Prostate gland (tissue), 2 donors: ENCODE measurements at regions not wholly inside any gene's neighbourhood (a gene's known extent, or its start where the extent isn't known, plus 50 kb on each side); places are given as distances from the start of the nearest gene placed in this dataset.

Source experiments
- CTCF ChIP-seq, 4 experiments: fragments of 200-600 bp in 2 of 4; fragments of 450-650 bp in 2 of 4; sonication (generic) in 2 of 4; IDR thresholded peaks; 1 replicate in 3 of 4; 2 replicates in 1 of 4; pipeline ENCODE4 v1.5.1; 2016 to 2019; ENCODE audit warnings: antibody characterized with exemption in 4 of 4, mild to moderate bottlenecking in 2 of 4, moderate library complexity in 2 of 4
- POLR2A ChIP-seq: fragments of 450-650 bp; IDR thresholded peaks from one replicate; pipeline ENCODE4 v1.6.1; 2016; ENCODE audit warnings: antibody characterized with exemption, mild to moderate bottlenecking
- POLR2AphosphoS5 ChIP-seq: sonication (generic); formaldehyde crosslinking; IDR thresholded peaks from one replicate; pipeline ENCODE4 v1.6.1; 2017; ENCODE audit warnings: antibody characterized with exemption

GRCh38 chr16:77076839-77077238 lies 114.2 kb upstream of the MON1B start:
- no peak for TF ChIP-seq POLR2A
- no peak for TF ChIP-seq CTCF (IDR thresholded peaks at IDR 0.05)
- TF ChIP-seq POLR2AphosphoS5 = no peak
